Suprapubic skin (tissue), 3 donors: ENCODE measurements at regions not wholly inside any gene's neighbourhood (a gene's known extent, or its start where the extent isn't known, plus 50 kb on each side); places are given as distances from the start of the nearest gene placed in this dataset.

Experiments used
- CTCF ChIP-seq, 2 donors: fragments of 200-600 bp in 1 of 2; fragments of 450-650 bp in 1 of 2; sonication (generic) in 1 of 2; IDR thresholded peaks; one replicate each; pipeline ENCODE4 v1.5.1; 2016 to 2019; ENCODE audit warnings: antibody characterized with exemption in 2 of 2, mild to moderate bottlenecking in 1 of 2, moderate library complexity in 1 of 2
- EP300 ChIP-seq: sonication (generic); formaldehyde crosslinking; IDR thresholded peaks from one replicate; pipeline ENCODE4 v1.6.1; 2017; ENCODE audit warnings: antibody characterized with exemption

- TF ChIP-seq EP300 (no peak), CTCF (IDR thresholded peaks at IDR 0.05) (no peak)
Observed at GRCh38 chr4:185904381-185904780, 92.4 kb upstream of the SORBS2 start.
